Prostate gland (tissue), 2 donors: ENCODE measurements at regions not wholly inside any gene's neighbourhood (a gene's known extent, or its start where the extent isn't known, plus 50 kb on each side); places are given as distances from the start of the nearest gene placed in this dataset.

Source experiments
- CTCF ChIP-seq, 4 experiments: fragments of 200-600 bp in 2 of 4; fragments of 450-650 bp in 2 of 4; sonication (generic) in 2 of 4; IDR thresholded peaks; 1 replicate in 3 of 4; 2 replicates in 1 of 4; pipeline ENCODE4 v1.5.1; 2016 to 2019; ENCODE audit warnings: antibody characterized with exemption in 4 of 4, mild to moderate bottlenecking in 2 of 4, moderate library complexity in 2 of 4
- POLR2A ChIP-seq: fragments of 450-650 bp; IDR thresholded peaks from one replicate; pipeline ENCODE4 v1.6.1; 2016; ENCODE audit warnings: antibody characterized with exemption, mild to moderate bottlenecking
- POLR2AphosphoS5 ChIP-seq: sonication (generic); formaldehyde crosslinking; IDR thresholded peaks from one replicate; pipeline ENCODE4 v1.6.1; 2017; ENCODE audit warnings: antibody characterized with exemption

GRCh38 chr4:110292994-110293744 is 94.8 kb upstream of the ELOVL6 start:
- TF ChIP-seq CTCF (IDR thresholded peaks at IDR 0.05) (no peak), POLR2A (no peak), POLR2AphosphoS5 (no peak)
